Stimulated activated CD4-positive, alpha-beta T cell treated with anti-CD3 and anti-CD28 coated beads, Interleukin-2, amount 100 ng/mL, for 48 hours (primary cell): ENCODE measurements at regions not wholly inside any gene's neighbourhood (a gene's known extent, or its start where the extent isn't known, plus 50 kb on each side); places are given as distances from the start of the nearest gene placed in this dataset.

Source experiments
- DNase-seq, 2 donors: peaks; one replicate each; pipeline ENCODE4 v3.0.0-alpha.2; 2020

DNA sequence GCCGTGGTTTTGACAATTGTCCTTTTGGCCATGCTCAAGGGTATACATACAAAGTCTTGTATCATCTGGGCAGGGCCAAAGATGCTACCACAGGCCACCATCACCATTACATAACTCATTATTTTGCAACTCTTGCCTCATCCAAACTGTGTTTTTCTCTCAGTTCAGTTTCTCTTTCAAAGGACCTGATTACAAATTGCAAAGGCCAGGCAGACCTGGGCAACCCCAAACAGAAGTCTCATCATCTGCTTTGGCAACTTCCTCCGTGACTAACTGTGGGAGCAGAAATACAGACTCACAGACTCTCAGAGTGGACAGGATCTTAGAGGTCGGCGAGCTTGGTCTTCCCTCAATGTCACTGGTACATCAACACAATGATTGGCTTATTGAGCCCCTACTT, 117.8 kb upstream of the NEDD9 start:
- no peak for DNase-seq

DNA sequence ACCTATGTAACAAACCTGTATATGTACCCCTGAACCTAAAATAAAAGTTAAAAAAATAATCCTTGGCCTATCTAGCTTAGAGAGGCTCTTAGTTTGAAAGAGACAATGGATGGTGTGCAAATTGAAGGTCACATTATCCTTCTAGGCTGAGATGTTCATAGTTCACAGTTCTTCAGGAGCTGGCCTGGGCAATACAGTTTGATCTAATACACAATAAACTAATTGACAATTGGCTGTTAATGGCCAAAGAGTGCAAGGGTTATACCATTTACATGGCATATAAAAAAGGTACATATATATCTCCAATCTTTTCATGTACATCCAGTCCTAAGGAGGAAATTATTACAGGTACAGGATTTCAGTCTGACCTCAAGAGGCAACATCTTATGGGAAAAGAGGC, 117.4 kb upstream of the NEDD9 start:
- DNase-seq: no peak

- no peak for DNase-seq
These were observed 114.0 kb upstream of the NEDD9 start for GRCh38 chr6:11346516-11346915.

- no peak for DNase-seq
These were observed 113.1 kb upstream of the NEDD9 start for GRCh38 chr6:11345536-11345935.

GRCh38 chr6:11343963-11344723, 111.7 kb upstream of the NEDD9 start:
- no peak for DNase-seq

DNA sequence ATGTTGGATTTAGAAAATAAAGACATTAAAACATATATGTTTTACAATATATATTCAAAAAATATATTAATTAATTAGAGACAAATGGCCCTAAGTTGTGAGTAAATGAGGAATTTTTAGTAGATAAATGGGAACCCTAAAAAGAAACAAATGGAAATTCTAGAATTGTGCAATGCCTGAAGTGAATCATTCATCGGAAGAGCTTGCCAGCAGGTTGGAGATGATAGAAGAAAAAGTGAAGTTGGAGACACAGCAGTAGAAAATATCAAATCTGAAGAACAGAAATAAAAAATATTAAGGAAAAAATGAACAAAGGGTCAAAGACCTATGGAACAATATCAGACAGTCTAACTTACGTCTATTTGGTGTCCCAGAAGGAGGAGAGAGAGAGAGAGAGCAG, 109.4 kb upstream of the NEDD9 start:
- DNase-seq: no peak

- no peak for DNase-seq
These were observed 108.8 kb upstream of the NEDD9 start for GRCh38 chr6:11341303-11341702.

- DNase-seq: no peak
These were observed 106.9 kb upstream of the NEDD9 start for GRCh38 chr6:11339380-11339779.

- DNase-seq: no peak
These were observed 104.8 kb upstream of the NEDD9 start for GRCh38 chr6:11337306-11337705.

DNA sequence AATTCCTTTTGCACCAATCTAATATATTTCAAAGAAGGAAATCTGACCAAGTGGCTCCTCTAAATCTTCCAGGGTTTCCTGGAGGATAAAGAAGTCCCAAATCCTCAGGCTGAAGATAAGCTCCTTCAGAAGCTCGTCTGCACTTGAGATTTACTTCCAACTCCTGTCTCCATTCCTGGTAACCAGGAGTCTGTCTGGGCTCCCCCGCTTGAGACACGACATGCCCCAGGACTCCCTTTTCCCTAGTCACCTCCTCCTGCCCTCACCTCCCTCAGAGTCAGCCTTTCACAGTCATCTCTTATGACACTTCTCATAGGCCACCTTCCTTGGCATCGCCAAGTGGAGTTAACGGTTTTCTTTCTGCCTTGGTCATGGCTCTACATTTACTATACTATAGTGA, 103.4 kb upstream of the NEDD9 start:
- DNase-seq: no peak

GRCh38 chr6:11333132-11333849, 100.8 kb upstream of the NEDD9 start:
- DNase-seq: no peak

DNA sequence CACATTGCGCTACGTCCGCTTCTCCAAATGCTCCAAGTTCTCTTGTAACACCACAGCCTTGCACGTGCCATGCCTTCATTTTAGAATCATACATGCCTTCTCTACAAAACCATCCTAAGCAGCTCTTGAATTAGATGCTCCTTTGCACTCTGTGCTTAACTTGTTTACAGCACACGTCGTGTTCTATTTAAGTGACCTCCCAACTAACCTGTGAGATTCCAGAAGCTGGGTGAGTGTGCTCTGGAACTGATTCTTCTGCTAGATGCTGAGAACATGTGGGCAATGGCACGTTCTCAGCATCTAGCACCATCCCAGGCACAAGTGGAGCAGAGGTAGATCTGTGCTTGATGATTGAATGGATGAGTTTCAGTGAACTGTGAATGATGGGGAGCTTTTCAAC, 100.0 kb upstream of the NEDD9 start:
- DNase-seq: no peak

DNA sequence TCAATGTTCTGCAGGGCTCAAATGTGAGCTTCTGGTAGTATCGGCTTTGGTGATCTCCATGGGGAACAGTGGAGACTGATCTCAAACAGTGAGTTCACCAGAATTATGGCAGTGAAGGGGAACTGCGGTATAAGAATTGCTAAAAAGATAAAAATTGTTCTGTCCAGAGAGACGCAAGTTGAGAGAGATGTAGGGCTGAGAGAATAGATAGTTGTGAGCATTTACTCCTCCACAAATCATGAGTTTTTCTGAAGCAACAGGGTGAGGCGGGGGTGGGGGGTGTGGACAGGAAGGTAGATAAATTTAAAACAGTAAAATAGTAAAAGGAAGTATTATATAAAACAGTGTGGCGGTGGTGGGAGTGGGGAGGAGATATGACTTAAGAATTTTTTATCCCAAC, 98.6 kb upstream of the NEDD9 start:
- DNase-seq: no peak

GRCh38 chr6:11330413-11330760, 97.9 kb upstream of the NEDD9 start:
- DNase-seq: no peak

DNA sequence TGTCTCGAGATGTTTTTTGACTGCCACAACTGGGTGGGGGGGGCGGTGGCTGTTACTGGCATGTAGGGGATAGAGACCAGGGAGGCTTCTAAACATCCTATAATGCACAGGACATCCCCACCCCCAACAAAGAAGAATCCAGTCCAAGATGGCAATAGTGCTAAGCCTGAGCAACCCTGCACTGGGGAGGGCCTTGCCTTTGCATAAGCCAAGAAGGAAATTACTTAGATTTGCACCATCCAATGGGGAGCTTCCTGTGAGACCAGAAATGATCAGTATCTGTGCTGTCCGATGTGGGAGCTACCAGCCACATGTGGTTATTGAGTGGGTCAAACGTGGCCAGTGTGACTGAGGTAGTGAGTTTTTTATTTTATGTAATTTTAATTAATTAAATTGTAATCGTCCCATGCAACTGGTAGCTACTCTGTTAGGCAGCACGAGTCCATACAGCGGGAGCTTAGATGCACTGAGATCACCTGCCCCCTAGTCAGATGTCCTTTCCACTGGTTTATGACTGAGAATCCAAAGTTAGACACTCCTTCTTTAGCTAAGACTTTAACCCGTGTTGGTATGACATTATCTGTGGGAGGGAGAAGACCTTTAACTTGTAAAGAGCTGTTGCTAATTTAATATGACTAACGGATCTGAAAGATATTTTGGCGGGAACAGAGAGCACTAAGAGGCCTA, 97.4 kb upstream of the NEDD9 start:
- DNase-seq: no peak

DNA sequence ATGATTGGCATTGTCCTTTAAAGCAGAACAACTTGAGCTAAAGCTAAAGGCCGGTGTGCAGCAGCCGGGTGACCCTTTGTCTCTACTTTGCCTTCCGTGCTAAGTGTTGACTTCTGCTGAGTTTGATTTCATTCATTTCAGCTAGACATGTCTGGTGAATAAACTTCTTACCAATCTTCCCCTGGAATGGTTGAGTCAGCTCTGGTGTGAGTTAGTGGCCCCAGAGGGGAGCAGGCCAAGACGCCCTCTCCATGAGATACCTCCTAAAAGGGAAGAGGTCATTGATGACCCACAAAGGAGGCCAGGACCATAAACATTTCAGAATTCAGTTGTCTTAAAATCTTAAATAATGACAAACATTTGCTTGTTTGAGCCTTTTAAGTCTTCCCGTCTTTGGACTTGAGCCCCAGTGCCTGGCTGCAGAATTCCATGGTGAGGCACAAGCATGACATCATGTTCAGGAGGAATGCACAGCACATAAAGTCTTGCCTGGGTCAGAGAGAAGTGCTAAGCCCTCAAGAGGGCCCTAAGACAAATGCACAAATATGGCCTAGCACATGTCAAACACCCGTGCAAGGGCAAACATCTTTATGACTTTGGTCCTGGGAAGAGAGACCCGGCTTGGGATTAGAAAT, 96.3 kb upstream of the NEDD9 start:
- DNase-seq: no peak

DNA sequence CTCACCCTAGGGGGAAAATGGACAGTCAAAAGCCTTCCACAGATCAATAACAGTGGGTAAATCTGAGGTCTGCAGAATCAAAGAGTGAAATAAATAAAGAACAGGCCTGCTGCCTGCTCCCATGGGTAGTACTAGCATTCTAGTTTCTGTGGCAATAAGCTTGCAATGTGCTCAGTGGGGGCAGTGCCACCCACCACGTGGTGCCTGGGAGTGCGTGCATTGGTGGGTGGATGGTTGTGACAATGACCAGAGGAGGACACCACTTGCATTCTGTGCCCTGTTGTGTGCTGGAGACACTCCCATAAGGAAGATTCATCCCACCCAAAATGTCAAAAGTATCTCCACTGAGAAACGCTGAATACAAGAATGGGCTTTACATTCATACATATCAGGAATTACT, 95.5 kb upstream of the NEDD9 start:
- DNase-seq: no peak

- no peak for DNase-seq
These were observed 93.6 kb upstream of the NEDD9 start for GRCh38 chr6:11326116-11326515.

DNA sequence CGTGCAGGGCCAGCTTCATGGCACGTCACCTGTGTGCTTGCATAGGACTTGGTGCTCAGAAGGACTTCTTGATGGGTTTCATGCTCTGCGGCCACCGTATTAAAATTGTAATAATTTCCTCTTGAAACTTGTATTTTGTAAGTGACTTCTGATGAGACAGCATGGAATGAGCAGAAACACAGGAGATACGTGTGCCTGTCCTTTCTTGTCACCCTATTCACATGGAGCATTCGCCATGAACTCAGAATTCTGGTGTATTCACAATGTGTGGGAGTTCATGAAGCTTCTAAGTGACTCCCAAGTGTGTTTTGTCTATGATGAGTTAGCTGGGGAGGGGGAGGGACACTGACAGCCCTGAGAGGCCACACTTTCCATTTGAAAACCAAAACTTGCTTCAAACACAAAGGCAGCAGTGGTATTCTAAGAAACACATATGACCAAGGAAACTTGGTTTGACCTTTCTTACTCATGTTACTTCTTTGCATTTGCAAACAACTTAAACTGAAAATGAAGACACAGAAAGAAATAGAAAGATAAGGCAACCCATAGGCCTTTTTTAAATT, 92.1 kb upstream of the NEDD9 start:
- DNase-seq: peak; percentile 34 to 42

GRCh38 chr6:11323666-11324452, 91.4 kb upstream of the NEDD9 start:
- no peak for DNase-seq

- no peak for DNase-seq
These were observed 89.9 kb upstream of the NEDD9 start for GRCh38 chr6:11322252-11322885.
